ENCODE measurements at regions not wholly inside any gene's neighbourhood (a gene's known extent, or its start where the extent isn't known, plus 50 kb on each side); places are given as distances from the start of the nearest gene placed in this dataset.
A peak's percentile ranks its signal among the peaks of the same experiment; 100 is the strongest.

GRCh38 chr6:11639376-11640235 is 102.1 kb downstream of the TMEM170B start:
- Histone ChIP-seq H3K4me3 (ENCODE audit: extremely low read depth in 1 of 4, insufficient read depth in 2 of 4, low read depth in 3 of 4, low read length in 4 of 4) (no peak overlapping the region), H2AK5ac (ENCODE audit: low read depth, low read length) (no peak overlapping the region), H3K79me2 (ENCODE audit: control insufficient read depth in 1 of 2, insufficient read depth in 2 of 2, low read length in 2 of 2) (no peaks in the 10 kb centered on the region), H4K8ac (ENCODE audit: extremely low read depth, insufficient read depth, low read length) (no peak overlapping the region), H3K9me3 (ENCODE audit: insufficient read depth in 2 of 2, low read depth in 1 of 2, low read length in 1 of 2) (no peaks in the 10 kb centered on the region), H3K4me2 (ENCODE audit: insufficient read depth in 1 of 2, low read depth in 2 of 2, low read length in 2 of 2) (no peak overlapping the region), H3K23me2 (ENCODE audit: low read depth, low read length) (no peaks in the 10 kb centered on the region), H3K9ac (replicated peaks in 1 of 4; ENCODE audit: extremely low read depth in 1 of 4, low read depth in 3 of 4, low read length in 3 of 4) (no peak overlapping the region; a peak in 1 of 7 replicates), H3K27ac (ENCODE audit: low read depth, low read length) (no peak overlapping the region), H4K91ac (replicated peaks; ENCODE audit: insufficient read length, low read length) (no peak overlapping the region), H3K14ac (ENCODE audit: insufficient read length) (no peak overlapping the region), H3K23ac (ENCODE audit: insufficient read length) (no peak overlapping the region), H2BK120ac (replicated peaks; ENCODE audit: low read depth, low read length) (no peak overlapping the region), H2AFZ (ENCODE audit: low read length) (0 out of 2 replicates have a peak overlapping the region, but pooled peaks have one; percentile 26), H4K20me1 (replicated peaks in 1 of 2; ENCODE audit: control insufficient read depth in 1 of 2, insufficient read depth in 2 of 2, low read length in 2 of 2) (no peaks in the 10 kb centered on the region), H3K4me1 (replicated peaks in 1 of 4; ENCODE audit: control insufficient read depth in 3 of 4, insufficient read depth in 4 of 4, low read length in 3 of 4) (no peaks in the 10 kb centered on the region), H3K18ac (ENCODE audit: extremely low read depth, low read length) (no peak overlapping the region), H2BK15ac (ENCODE audit: low read length) (no peak overlapping the region), H2BK12ac (ENCODE audit: low read depth, low read length) (no peak overlapping the region), H3K36me3 (ENCODE audit: control insufficient read depth in 2 of 4, insufficient read depth in 4 of 4, low read length in 3 of 4) (no peaks in the 10 kb centered on the region), H2BK5ac (ENCODE audit: low read depth, low read length) (no peak overlapping the region), H3K56ac (replicated peaks; ENCODE audit: insufficient read length, low read depth, low read length) (no peak overlapping the region), H3K4ac (replicated peaks; ENCODE audit: insufficient read length, low read depth, low read length) (no peak overlapping the region), H2BK20ac (ENCODE audit: low read length) (no peak overlapping the region), H4K5ac (ENCODE audit: insufficient read length, low read depth, low read length) (no peak overlapping the region), H3K79me1 (ENCODE audit: low read depth, low read length) (no peaks in the 10 kb centered on the region), H3K27me3 (replicated peaks in 1 of 4; ENCODE audit: control insufficient read depth in 3 of 4, extremely low read depth in 1 of 4, insufficient read depth in 3 of 4, low read length in 3 of 4) (no peaks in the 10 kb centered on the region)
- DNase-seq (ENCODE audit: low read depth in 1 of 2, low spot score in 2 of 2), result no peak
- 87% methylated on average over 5 of the region's 5 CpGs; no CpG with 5 or more reads in 1 of the 2 experiments for whole genome bisulfite sequencing, 2 experiments (ENCODE audit: extremely low coverage in 1 of 2, insufficient coverage in 1 of 2, insufficient read length in 1 of 2, insufficient replicate concordance in 2 of 2, low coverage in 1 of 2, low lambda C conversion rate in 2 of 2, missing lambda C conversion rate in 1 of 2)
- TF ChIP-seq HDAC6 (IDR thresholded peaks at IDR 0.05; ENCODE audit: low read depth, low read length) (no peak), CTBP2 (IDR thresholded peaks at IDR 0.05; ENCODE audit: borderline replicate concordance, insufficient read depth, insufficient read length, low read length) (no peak), EGR1 (IDR thresholded peaks at IDR 0.05; ENCODE audit: borderline replicate concordance, low read depth, low read length) (no peak), CEBPB (IDR thresholded peaks at IDR 0.05; ENCODE audit: low read depth, low read length) (no peak), NANOG (IDR thresholded peaks at IDR 0.05; ENCODE audit: insufficient read depth, low read depth, low read length, poor library complexity, severe bottlenecking) (no peak)
- TF ChIP-seq, protein P1, sequence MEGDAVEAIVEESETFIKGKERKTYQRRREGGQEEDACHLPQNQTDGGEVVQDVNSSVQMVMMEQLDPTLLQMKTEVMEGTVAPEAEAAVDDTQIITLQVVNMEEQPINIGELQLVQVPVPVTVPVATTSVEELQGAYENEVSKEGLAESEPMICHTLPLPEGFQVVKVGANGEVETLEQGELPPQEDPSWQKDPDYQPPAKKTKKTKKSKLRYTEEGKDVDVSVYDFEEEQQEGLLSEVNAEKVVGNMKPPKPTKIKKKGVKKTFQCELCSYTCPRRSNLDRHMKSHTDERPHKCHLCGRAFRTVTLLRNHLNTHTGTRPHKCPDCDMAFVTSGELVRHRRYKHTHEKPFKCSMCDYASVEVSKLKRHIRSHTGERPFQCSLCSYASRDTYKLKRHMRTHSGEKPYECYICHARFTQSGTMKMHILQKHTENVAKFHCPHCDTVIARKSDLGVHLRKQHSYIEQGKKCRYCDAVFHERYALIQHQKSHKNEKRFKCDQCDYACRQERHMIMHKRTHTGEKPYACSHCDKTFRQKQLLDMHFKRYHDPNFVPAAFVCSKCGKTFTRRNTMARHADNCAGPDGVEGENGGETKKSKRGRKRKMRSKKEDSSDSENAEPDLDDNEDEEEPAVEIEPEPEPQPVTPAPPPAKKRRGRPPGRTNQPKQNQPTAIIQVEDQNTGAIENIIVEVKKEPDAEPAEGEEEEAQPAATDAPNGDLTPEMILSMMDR (IDR thresholded peaks at IDR 0.05; ENCODE audit: control extremely low read depth in 1 of 3, insufficient read depth in 1 of 3, low read depth in 1 of 3, low read length in 3 of 3), result no peak
- CTCF ChIA-PET (ENCODE audit: partially characterized antibody), result interaction anchor here (1.0 to 1.5 kb wide), 3 partner anchors 16 to 33 kb away, joined by 4 read pairs; no protein-coding TSS in a partner anchor
- POLR2A ChIA-PET (ENCODE audit: partially characterized antibody), result no interaction called here
- no peak for FAIRE-seq

Data from H1 (cell line).